GM18498 (cell line): ENCODE measurements at regions not wholly inside any gene's neighbourhood (a gene's known extent, or its start where the extent isn't known, plus 50 kb on each side); places are given as distances from the start of the nearest gene placed in this dataset.

Experiments used
- ATAC-seq: cut with Tn5 transposase; IDR thresholded peaks from one replicate; pipeline ENCODE4 v1.9.1; 2021; ENCODE audit warnings: mild to moderate bottlenecking, moderate library complexity; ENCODE audit not compliant: unreplicated experiment

- ATAC-seq = no peak
Measured at GRCh38 chr3:124591699-124592098, 138.6 kb upstream of the UMPS start.

- ATAC-seq = peak; percentile 62
Measured at GRCh38 chr3:124592658-124593441, 137.4 kb upstream of the UMPS start.

GRCh38 chr3:124593442-124593829 lies 136.8 kb upstream of the UMPS start:
- ATAC-seq = no peak

GRCh38 chr3:124594581-124594980 lies 135.7 kb upstream of the UMPS start:
- no peak for ATAC-seq

GRCh38 chr3:124597273-124597672 lies 133.0 kb upstream of the UMPS start:
- no peak for ATAC-seq

GRCh38 chr3:124597979-124598378 lies 132.3 kb upstream of the UMPS start:
- no peak for ATAC-seq

- ATAC-seq = no peak
Measured at GRCh38 chr3:124599147-124599765, 131.0 kb upstream of the UMPS start.

GRCh38 chr3:124599779-124600693 lies 130.2 kb upstream of the UMPS start:
- ATAC-seq = no peak

GRCh38 chr3:124600765-124601164 lies 129.5 kb upstream of the UMPS start:
- no peak for ATAC-seq

GRCh38 chr3:124601190-124601589 lies 129.1 kb upstream of the UMPS start:
- no peak for ATAC-seq

GRCh38 chr3:124602980-124603627 lies 127.1 kb upstream of the UMPS start:
- no peak for ATAC-seq

GRCh38 chr3:124605781-124606579 lies 124.3 kb upstream of the UMPS start:
- no peak for ATAC-seq

- ATAC-seq = no peak
Measured at GRCh38 chr3:124607163-124607562, 123.1 kb upstream of the UMPS start.

GRCh38 chr3:124609402-124609801 lies 120.8 kb upstream of the UMPS start:
- ATAC-seq = no peak

- no peak for ATAC-seq
Measured at GRCh38 chr3:124610130-124610529, 120.1 kb upstream of the UMPS start.

- no peak for ATAC-seq
Measured at GRCh38 chr3:124611520-124611919, 118.7 kb upstream of the UMPS start.

- ATAC-seq = no peak
Measured at GRCh38 chr3:124615896-124616543, 114.2 kb upstream of the UMPS start.

GRCh38 chr3:124617177-124617576 lies 113.1 kb upstream of the UMPS start:
- no peak for ATAC-seq

- peak; percentile 64 for ATAC-seq
Measured at GRCh38 chr3:124619887-124620599, 110.2 kb upstream of the UMPS start.
